ENCODE measurements at regions not wholly inside any gene's neighbourhood (a gene's known extent, or its start where the extent isn't known, plus 50 kb on each side); places are given as distances from the start of the nearest gene placed in this dataset.

DNA sequence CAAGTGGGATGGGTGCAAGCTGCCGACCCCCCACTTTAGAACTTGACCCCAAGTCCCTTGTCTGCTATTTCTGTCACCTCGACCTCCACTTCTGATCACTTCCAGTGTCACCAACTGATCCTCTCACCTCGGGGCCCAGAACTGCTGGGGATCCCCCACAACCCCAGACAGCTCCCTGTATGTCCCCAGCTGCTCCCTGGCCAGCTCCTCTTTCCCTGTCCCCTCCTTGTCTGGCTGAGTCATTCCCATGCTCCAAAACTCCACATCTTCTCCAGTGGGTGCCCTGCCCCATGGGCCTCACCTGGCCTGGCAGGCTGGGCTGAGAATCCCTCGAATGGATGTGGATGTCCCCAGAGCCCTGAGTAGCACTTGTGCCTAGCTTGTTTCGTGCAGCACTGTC, 154.3 kb upstream of the PCBD1 start:
- no peak for TF ChIP-seq TAF1 (IDR thresholded peaks at IDR 0.05; ENCODE audit: borderline replicate concordance, insufficient read depth, low read length)
- TF ChIP-seq FOXP2 (optimal IDR thresholded peaks at IDR 0.05; ENCODE audit: borderline replicate concordance, extremely low read depth, extremely low read length, insufficient read depth): no peak
- TF ChIP-seq, protein P1, sequence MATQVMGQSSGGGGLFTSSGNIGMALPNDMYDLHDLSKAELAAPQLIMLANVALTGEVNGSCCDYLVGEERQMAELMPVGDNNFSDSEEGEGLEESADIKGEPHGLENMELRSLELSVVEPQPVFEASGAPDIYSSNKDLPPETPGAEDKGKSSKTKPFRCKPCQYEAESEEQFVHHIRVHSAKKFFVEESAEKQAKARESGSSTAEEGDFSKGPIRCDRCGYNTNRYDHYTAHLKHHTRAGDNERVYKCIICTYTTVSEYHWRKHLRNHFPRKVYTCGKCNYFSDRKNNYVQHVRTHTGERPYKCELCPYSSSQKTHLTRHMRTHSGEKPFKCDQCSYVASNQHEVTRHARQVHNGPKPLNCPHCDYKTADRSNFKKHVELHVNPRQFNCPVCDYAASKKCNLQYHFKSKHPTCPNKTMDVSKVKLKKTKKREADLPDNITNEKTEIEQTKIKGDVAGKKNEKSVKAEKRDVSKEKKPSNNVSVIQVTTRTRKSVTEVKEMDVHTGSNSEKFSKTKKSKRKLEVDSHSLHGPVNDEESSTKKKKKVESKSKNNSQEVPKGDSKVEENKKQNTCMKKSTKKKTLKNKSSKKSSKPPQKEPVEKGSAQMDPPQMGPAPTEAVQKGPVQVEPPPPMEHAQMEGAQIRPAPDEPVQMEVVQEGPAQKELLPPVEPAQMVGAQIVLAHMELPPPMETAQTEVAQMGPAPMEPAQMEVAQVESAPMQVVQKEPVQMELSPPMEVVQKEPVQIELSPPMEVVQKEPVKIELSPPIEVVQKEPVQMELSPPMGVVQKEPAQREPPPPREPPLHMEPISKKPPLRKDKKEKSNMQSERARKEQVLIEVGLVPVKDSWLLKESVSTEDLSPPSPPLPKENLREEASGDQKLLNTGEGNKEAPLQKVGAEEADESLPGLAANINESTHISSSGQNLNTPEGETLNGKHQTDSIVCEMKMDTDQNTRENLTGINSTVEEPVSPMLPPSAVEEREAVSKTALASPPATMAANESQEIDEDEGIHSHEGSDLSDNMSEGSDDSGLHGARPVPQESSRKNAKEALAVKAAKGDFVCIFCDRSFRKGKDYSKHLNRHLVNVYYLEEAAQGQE (IDR thresholded peaks at IDR 0.05; ENCODE audit: insufficient read depth in 1 of 2, low read depth in 2 of 2, low read length in 2 of 2): no peak
- TF ChIP-seq POLR2AphosphoS5 (IDR thresholded peaks at IDR 0.05; ENCODE audit: low read depth, low read length): no peak
- no peak for TF ChIP-seq SIN3A (IDR thresholded peaks at IDR 0.05; ENCODE audit: borderline replicate concordance, insufficient read depth, low read length)

DNA sequence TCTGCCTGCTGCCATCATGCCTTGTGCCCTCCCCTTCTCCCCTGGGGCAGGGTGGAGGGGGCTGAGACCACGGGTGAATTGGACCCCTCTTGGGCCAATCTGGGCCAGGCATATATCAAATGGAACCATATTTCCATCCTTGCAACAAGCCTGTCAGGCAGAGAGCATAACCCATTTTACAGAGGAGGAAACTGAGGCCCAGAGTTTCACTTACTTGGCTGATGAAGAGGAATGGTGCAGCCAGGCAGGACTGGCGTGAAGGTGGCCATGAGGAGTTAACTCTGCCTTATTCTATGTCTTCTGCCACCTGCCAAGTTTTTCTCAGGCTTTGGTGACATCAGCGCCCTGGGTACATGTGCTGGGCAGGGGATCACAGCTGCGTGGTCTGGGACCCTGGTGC, 155.5 kb upstream of the PCBD1 start:
- TF ChIP-seq, protein P1 (IDR thresholded peaks at IDR 0.05; ENCODE audit: insufficient read depth in 1 of 2, low read depth in 2 of 2, low read length in 2 of 2): no peak
- TF ChIP-seq POLR2AphosphoS5 (IDR thresholded peaks at IDR 0.05; ENCODE audit: low read depth, low read length) (no peak), SIN3A (IDR thresholded peaks at IDR 0.05; ENCODE audit: borderline replicate concordance, insufficient read depth, low read length) (no peak), TAF1 (IDR thresholded peaks at IDR 0.05; ENCODE audit: borderline replicate concordance, insufficient read depth, low read length) (no peak), FOXP2 (optimal IDR thresholded peaks at IDR 0.05; ENCODE audit: borderline replicate concordance, extremely low read depth, extremely low read length, insufficient read depth) (no peak)

DNA sequence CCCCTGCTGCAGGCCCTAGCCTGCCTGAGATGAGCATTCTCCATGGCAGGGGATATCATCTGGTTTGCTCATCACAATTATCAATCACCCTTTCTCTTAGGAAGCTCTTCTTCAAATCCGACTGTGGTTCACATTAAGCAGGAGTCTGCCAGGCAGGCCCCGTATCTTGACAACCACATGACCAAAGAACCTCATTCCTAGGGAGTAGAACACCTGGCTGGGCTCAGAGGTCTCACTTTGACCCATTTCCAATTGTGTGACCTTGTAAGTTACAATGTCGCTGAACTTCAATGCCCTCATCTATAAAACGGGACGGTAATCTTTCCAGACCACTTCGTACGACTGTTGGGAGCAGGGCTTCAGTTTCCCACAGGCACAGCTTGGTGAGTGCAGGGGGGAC, 156.4 kb upstream of the PCBD1 start:
- TF ChIP-seq POLR2AphosphoS5 (IDR thresholded peaks at IDR 0.05; ENCODE audit: low read depth, low read length) (no peak), SIN3A (IDR thresholded peaks at IDR 0.05; ENCODE audit: borderline replicate concordance, insufficient read depth, low read length) (no peak), TAF1 (IDR thresholded peaks at IDR 0.05; ENCODE audit: borderline replicate concordance, insufficient read depth, low read length) (no peak), FOXP2 (optimal IDR thresholded peaks at IDR 0.05; ENCODE audit: borderline replicate concordance, extremely low read depth, extremely low read length, insufficient read depth) (no peak)
- TF ChIP-seq, protein P1 (IDR thresholded peaks at IDR 0.05; ENCODE audit: insufficient read depth in 1 of 2, low read depth in 2 of 2, low read length in 2 of 2): no peak

DNA sequence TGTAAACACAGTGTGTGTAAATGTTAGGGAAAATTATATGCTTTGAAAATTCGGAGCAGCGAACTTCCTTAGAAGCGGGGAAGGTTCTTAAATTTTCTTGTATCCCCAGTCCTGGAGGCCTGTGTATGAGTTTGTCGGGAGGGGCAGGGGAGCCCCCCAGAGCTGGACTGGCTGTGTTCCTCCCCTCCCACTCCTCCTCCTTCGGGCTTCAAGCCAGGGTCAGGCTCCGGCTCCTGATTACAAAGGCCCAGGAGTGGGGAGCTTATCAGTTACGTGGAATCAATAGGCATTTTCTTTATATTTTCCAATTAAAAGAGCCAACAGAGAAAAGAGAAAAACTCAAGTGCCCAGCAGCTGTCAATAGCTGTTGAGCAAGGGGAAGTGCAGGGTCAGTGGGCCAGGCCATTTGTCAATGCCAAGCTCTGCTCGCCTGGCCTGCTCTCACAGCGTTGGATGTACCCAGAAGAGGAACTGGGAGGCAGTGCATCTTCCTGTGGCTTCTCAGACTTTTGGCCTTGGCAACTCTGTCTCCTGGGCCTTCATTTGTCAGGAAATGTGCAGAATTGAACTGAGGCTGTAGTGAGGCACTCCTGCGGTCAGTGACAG, 156.9 kb upstream of the PCBD1 start:
- TF ChIP-seq POLR2AphosphoS5 (IDR thresholded peaks at IDR 0.05; ENCODE audit: low read depth, low read length): no peak
- TF ChIP-seq, protein P1 (IDR thresholded peaks at IDR 0.05; ENCODE audit: insufficient read depth in 1 of 2, low read depth in 2 of 2, low read length in 2 of 2): no peak
- TF ChIP-seq FOXP2 (optimal IDR thresholded peaks at IDR 0.05; ENCODE audit: borderline replicate concordance, extremely low read depth, extremely low read length, insufficient read depth): no peak
- TF ChIP-seq SIN3A (IDR thresholded peaks at IDR 0.05; ENCODE audit: borderline replicate concordance, insufficient read depth, low read length): no peak
- TF ChIP-seq TAF1 (IDR thresholded peaks at IDR 0.05; ENCODE audit: borderline replicate concordance, insufficient read depth, low read length): no peak

Measured in PFSK-1 (cell line).